ENCODE measurements at regions not wholly inside any gene's neighbourhood (a gene's known extent, or its start where the extent isn't known, plus 50 kb on each side); places are given as distances from the start of the nearest gene placed in this dataset.

GRCh38 chr3:162263596-162263995 lies 767.0 kb downstream of the OTOL1 start:
- TF ChIP-seq POLR2A (IDR thresholded peaks at IDR 0.05) (no peak), CTCF (IDR thresholded peaks at IDR 0.05) (no peak)

Data from body of pancreas (tissue), 4 donors.